H1 (cell line): ENCODE measurements at regions not wholly inside any gene's neighbourhood (a gene's known extent, or its start where the extent isn't known, plus 50 kb on each side); places are given as distances from the start of the nearest gene placed in this dataset.

Experiments
- CTCF ChIA-PET: fragments of 300-600 bp; sonication (Branson Sonifier 250); formaldehyde crosslinking; loops from one replicate; lab custom pipeline; 2021; ENCODE audit not compliant: partially characterized antibody; lab: Charles Lee
- POLR2A ChIA-PET: fragments of 300-600 bp; sonication (Branson Sonifier 250); formaldehyde crosslinking; loops from one replicate; lab custom pipeline; 2021; ENCODE audit warnings: inconsistent platforms; ENCODE audit not compliant: partially characterized antibody; lab: Charles Lee
- DNase-seq, 2 experiments: peaks; one replicate each; pipeline versions ENCODE4 v3.0.0 to v3.0.0-alpha.2; 2010 to 2022; ENCODE audit warnings: low spot score in 2 of 2, low read depth in 1 of 2, mixed read lengths in 1 of 2
- FAIRE-seq: peaks from 2 replicates; lab custom pipeline; 2011; peaks lifted over from hg19 to GRCh38; lab: Jason Lieb, UNC
- H2AFZ ChIP-seq: 2 replicates; pipeline ENCODE4 v1.8.1; 2012; ENCODE audit warnings: low read length, inconsistent platforms
- H2AK5ac ChIP-seq: 2 replicates; pipeline ENCODE4 v1.6.1; 2013; ENCODE audit warnings: low read depth, low read length
- H2BK120ac ChIP-seq: replicated peaks from 2 replicates; pipeline ENCODE3; 2013; ENCODE audit warnings: low read depth, low read length, inconsistent platforms
- H2BK12ac ChIP-seq: 2 replicates; pipeline ENCODE4 v1.6.1; 2013; ENCODE audit warnings: low read depth, low read length
- H2BK15ac ChIP-seq: 2 replicates; pipeline ENCODE4 v1.6.1; 2013; ENCODE audit warnings: low read length
- H2BK20ac ChIP-seq: 2 replicates; pipeline ENCODE4 v1.6.1; 2013; ENCODE audit warnings: low read length
- H2BK5ac ChIP-seq: 2 replicates; pipeline ENCODE4 v1.6.1; 2013; ENCODE audit warnings: low read depth, low read length
- H3K14ac ChIP-seq: 2 replicates; pipeline ENCODE4 v1.6.1; 2013; ENCODE audit warnings: inconsistent platforms; ENCODE audit not compliant: insufficient read length
- H3K18ac ChIP-seq: 2 replicates; pipeline ENCODE4 v1.6.1; 2013; ENCODE audit warnings: low read length; ENCODE audit errors: extremely low read depth
- H3K23ac ChIP-seq: 2 replicates; pipeline ENCODE4 v1.6.1; 2013; ENCODE audit warnings: inconsistent platforms; ENCODE audit not compliant: insufficient read length
- H3K23me2 ChIP-seq: 2 replicates; pipeline ENCODE4 v1.6.1; 2013; ENCODE audit warnings: low read depth, low read length
- H3K27ac ChIP-seq: 2 replicates; pipeline ENCODE4 v1.6.1; 2011; ENCODE audit warnings: low read depth, low read length, inconsistent platforms
- H3K27me3 ChIP-seq, 4 experiments: replicated peaks in 1 of 4; 1 replicate in 1 of 4; 2 replicates in 3 of 4; pipeline versions ENCODE4 v1.6.1 to v1.8.1; 2011 to 2013; ENCODE audit warnings: low read length in 3 of 4, mild to moderate bottlenecking in 3 of 4, inconsistent platforms in 2 of 4, mixed read lengths in 2 of 4, moderate library complexity in 1 of 4; ENCODE audit not compliant: control insufficient read depth in 3 of 4, insufficient read depth in 3 of 4; ENCODE audit errors: extremely low read depth in 1 of 4
- H3K36me3 ChIP-seq, 4 experiments: 2 replicates each; pipeline versions ENCODE4 v1.6.1 to v1.8.1; 2011 to 2013; ENCODE audit warnings: mild to moderate bottlenecking in 4 of 4, low read length in 3 of 4, moderate library complexity in 2 of 4, control low read depth in 1 of 4, inconsistent platforms in 1 of 4; ENCODE audit not compliant: insufficient read depth in 4 of 4, control insufficient read depth in 2 of 4
- H3K4ac ChIP-seq: replicated peaks from 2 replicates; pipeline ENCODE3; 2013; ENCODE audit warnings: low read length, low read depth, mixed read lengths, inconsistent platforms; ENCODE audit not compliant: insufficient read length
- H3K4me1 ChIP-seq, 4 experiments: replicated peaks in 1 of 4; 1 replicate in 1 of 4; 2 replicates in 3 of 4; pipeline versions ENCODE4 v1.6.1 to v1.8.1; 2011 to 2013; ENCODE audit warnings: low read length in 3 of 4, inconsistent platforms in 2 of 4, mixed read lengths in 1 of 4; ENCODE audit not compliant: insufficient read depth in 4 of 4, control insufficient read depth in 3 of 4
- H3K4me2 ChIP-seq, 2 experiments: 2 replicates each; pipeline versions ENCODE4 v1.6.1 to v1.8.1; 2011 to 2013; ENCODE audit warnings: low read depth in 2 of 2, low read length in 2 of 2, control low read depth in 1 of 2, inconsistent platforms in 1 of 2, mild to moderate bottlenecking in 1 of 2; ENCODE audit not compliant: insufficient read depth in 1 of 2
- H3K4me3 ChIP-seq, 4 experiments: fragments of 200-600, 300-600 bp in 1 of 4; sonication (generic), shearing (Covaris generic), sonication (Bioruptor Twin) in 1 of 4; 2 replicates each; pipeline versions ENCODE4 v1.5.1 to v1.8.1; 2011 to 2016; ENCODE audit warnings: low read length in 4 of 4, low read depth in 3 of 4, control low read depth in 2 of 4, inconsistent platforms in 2 of 4, mild to moderate bottlenecking in 2 of 4, mixed read lengths in 1 of 4, moderate library complexity in 1 of 4; ENCODE audit not compliant: insufficient read depth in 2 of 4; ENCODE audit errors: extremely low read depth in 1 of 4
- H3K56ac ChIP-seq: replicated peaks from 2 replicates; pipeline ENCODE3; 2013; ENCODE audit warnings: low read depth, mild to moderate bottlenecking, mixed read lengths, low read length, inconsistent platforms; ENCODE audit not compliant: insufficient read length
- H3K79me1 ChIP-seq: 2 replicates; pipeline ENCODE4 v1.6.1; 2013; ENCODE audit warnings: low read depth, low read length, control low read depth
- H3K79me2 ChIP-seq, 2 experiments: 2 replicates each; pipeline versions ENCODE4 v1.6.1 to v1.8.1; 2012 to 2013; ENCODE audit warnings: low read length in 2 of 2, mild to moderate bottlenecking in 2 of 2, inconsistent platforms in 1 of 2; ENCODE audit not compliant: insufficient read depth in 2 of 2, control insufficient read depth in 1 of 2
- H3K9ac ChIP-seq, 4 experiments: replicated peaks in 1 of 4; 1 replicate in 1 of 4; 2 replicates in 3 of 4; pipeline versions ENCODE4 v1.6.1 to v1.8.1; 2011 to 2013; ENCODE audit warnings: low read depth in 3 of 4, low read length in 3 of 4, control low read depth in 2 of 4, mild to moderate bottlenecking in 2 of 4, moderate library complexity in 2 of 4, inconsistent platforms in 1 of 4; ENCODE audit errors: extremely low read depth in 1 of 4
- H3K9me3 ChIP-seq, 2 experiments: 2 replicates each; pipeline versions ENCODE4 v1.6.1 to v1.8.1; 2012 to 2013; ENCODE audit warnings: mild to moderate bottlenecking in 2 of 2, moderate library complexity in 2 of 2, control low read depth in 1 of 2, inconsistent platforms in 1 of 2, low read depth in 1 of 2, low read length in 1 of 2, mixed read lengths in 1 of 2; ENCODE audit not compliant: insufficient read depth in 2 of 2
- H4K20me1 ChIP-seq, 2 experiments: replicated peaks in 1 of 2; 2 replicates each; pipeline versions ENCODE3 to v1.8.1; 2011 to 2013; ENCODE audit warnings: inconsistent platforms in 2 of 2, low read length in 2 of 2, mild to moderate bottlenecking in 1 of 2; ENCODE audit not compliant: insufficient read depth in 2 of 2, control insufficient read depth in 1 of 2
- H4K5ac ChIP-seq: 2 replicates; pipeline ENCODE4 v1.6.1; 2013; ENCODE audit warnings: low read length, low read depth, mixed read lengths, inconsistent platforms; ENCODE audit not compliant: insufficient read length
- H4K8ac ChIP-seq: 2 replicates; pipeline ENCODE4 v1.8.0; 2013; ENCODE audit warnings: mild to moderate bottlenecking, moderate library complexity, low read length, inconsistent platforms; ENCODE audit not compliant: insufficient read depth; ENCODE audit errors: extremely low read depth
- H4K91ac ChIP-seq: replicated peaks from 2 replicates; pipeline ENCODE3; 2013; ENCODE audit warnings: low read length, mixed read lengths, inconsistent platforms; ENCODE audit not compliant: insufficient read length
- BACH1 ChIP-seq: IDR thresholded peaks from 2 replicates; pipeline ENCODE4 v1.6.1; 2012; ENCODE audit warnings: low read length, improper control_type of control experiment
- MAFK ChIP-seq: IDR thresholded peaks from 2 replicates; pipeline ENCODE4 v1.6.1; 2012; ENCODE audit warnings: low read depth, mild to moderate bottlenecking, improper control_type of control experiment, low read length
- SAP30 ChIP-seq: fragments of 300-600 bp; sonication (generic); IDR thresholded peaks from 2 replicates; pipeline ENCODE4 v1.7.1; 2012; ENCODE audit warnings: low read length, moderate library complexity, mild to moderate bottlenecking, inconsistent platforms; ENCODE audit not compliant: insufficient read depth, insufficient replicate concordance
- SUZ12 ChIP-seq: fragments of 200-600 bp; sonication (generic); IDR thresholded peaks from 2 replicates; pipeline ENCODE4 v1.6.1; 2012; ENCODE audit warnings: mild to moderate bottlenecking, inconsistent platforms, low read length, moderate library complexity, mixed read lengths
- WGBS, 2 experiments: shearing (Covaris generic) in 1 of 2; methylation state at CpG; one replicate each; pipeline versions ENCODE4 v1.1.6 to v1.1.7; 2013 to 2015; ENCODE audit warnings: low lambda C conversion rate in 2 of 2, mixed read lengths in 2 of 2, inconsistent platforms in 1 of 2, low coverage in 1 of 2, missing lambda C conversion rate in 1 of 2; ENCODE audit not compliant: insufficient replicate concordance in 2 of 2, insufficient coverage in 1 of 2, insufficient read length in 1 of 2; ENCODE audit errors: extremely low coverage in 1 of 2, missing lambda C conversion rate in 1 of 2; 5-methylcytosine and 5-hydroxymethylcytosine counted together

GRCh38 chr5:127228540-127229184, 61.9 kb upstream of the MEGF10 start:
- H3K79me2 ChIP-seq: no peaks in the 10 kb centered on the region
- peaks cover 7% of the 10 kb centered on the region; the same call in 1 of the 2 replicates for H3K23me2 ChIP-seq
- H2BK5ac ChIP-seq: no peak overlapping the region
- no peak overlapping the region for H4K91ac ChIP-seq
- DNase-seq (peak in 1 of 2 experiments; percentile 52), FAIRE-seq (no peak)
- H2AFZ ChIP-seq: peak overlapping the region; percentile 94
- no peak overlapping the region for H4K8ac ChIP-seq
- H3K4ac ChIP-seq: no peak overlapping the region
- H3K36me3 ChIP-seq: no peaks in the 10 kb centered on the region
- H3K9ac ChIP-seq: peak overlapping the region in 3 of 4 experiments; percentile 36 to 62 (median 47); a peak in 3 of 7 replicates
- CTCF ChIA-PET: interaction anchor here (0.9 to 1.7 kb wide), 9 partner anchors 9 to 365 kb away, joined by 3 to 5 read pairs (median 4); no protein-coding TSS in a partner anchor
- H3K18ac ChIP-seq: no peak overlapping the region
- no peak overlapping the region for H4K5ac ChIP-seq
- WGBS, 2 experiments: 36% methylated on average over 18 of the region's 18 CpGs; no CpG with 5 or more reads in 1 of the 2 experiments
- H2BK15ac ChIP-seq: no peak overlapping the region
- H3K4me3 ChIP-seq: peak overlapping the region; percentile 42 to 64 (median 53); a peak in 7 of 8 replicates
- no peak overlapping the region for H3K23ac ChIP-seq
- H3K79me1 ChIP-seq: no peaks in the 10 kb centered on the region
- H2AK5ac ChIP-seq: no peak overlapping the region
- H3K14ac ChIP-seq: no peak overlapping the region
- POLR2A ChIA-PET: interaction anchor here (0.8 to 0.9 kb wide), 2 partner anchors 17 to 100 kb away, joined by 3 read pairs; no protein-coding TSS in a partner anchor
- no peak overlapping the region for H3K56ac ChIP-seq
- peaks cover 0 to 6% (median 5%) of the 10 kb centered on the region in 4 experiments; a peak in 5 of 7 replicates for H3K4me1 ChIP-seq
- H2BK120ac ChIP-seq: no peak overlapping the region
- H3K27ac ChIP-seq: no peak overlapping the region
- peaks cover 0 to 8% (median 3%) of the 10 kb centered on the region in 4 experiments; a peak in 6 of 7 replicates for H3K27me3 ChIP-seq
- no peaks in the 10 kb centered on the region for H3K9me3 ChIP-seq
- H2BK20ac ChIP-seq: no peak overlapping the region
- TF ChIP-seq SUZ12: peak; percentile 46; the same call in 1 of the 2 replicates
- TF ChIP-seq SAP30: no peak
- 0 out of 2 replicates have a peak, but pooled peaks have one; percentile 21 for TF ChIP-seq BACH1
- 0 out of 2 replicates have a peak, but pooled peaks have one; percentile 4 for TF ChIP-seq MAFK
- peak overlapping the region; percentile 72 to 73 for H3K4me2 ChIP-seq
- no peak overlapping the region for H2BK12ac ChIP-seq
- H4K20me1 ChIP-seq: no peaks in the 10 kb centered on the region
